NCI-H2029 treated with DMSO at 0.1 percent for 48 hours (cell line): ENCODE measurements at regions not wholly inside any gene's neighbourhood (a gene's known extent, or its start where the extent isn't known, plus 50 kb on each side); places are given as distances from the start of the nearest gene placed in this dataset.
A peak's percentile ranks its signal among the peaks of the same experiment; 100 is the strongest.

Source experiments
- DNase-seq: peaks from one replicate; lab custom pipeline; 2025; lab: John Stamatoyannopoulos, UW

- no peak for DNase-seq
These were observed 713.0 kb upstream of the MARCKS start for GRCh38 chr6:113144117-113144516.

DNA sequence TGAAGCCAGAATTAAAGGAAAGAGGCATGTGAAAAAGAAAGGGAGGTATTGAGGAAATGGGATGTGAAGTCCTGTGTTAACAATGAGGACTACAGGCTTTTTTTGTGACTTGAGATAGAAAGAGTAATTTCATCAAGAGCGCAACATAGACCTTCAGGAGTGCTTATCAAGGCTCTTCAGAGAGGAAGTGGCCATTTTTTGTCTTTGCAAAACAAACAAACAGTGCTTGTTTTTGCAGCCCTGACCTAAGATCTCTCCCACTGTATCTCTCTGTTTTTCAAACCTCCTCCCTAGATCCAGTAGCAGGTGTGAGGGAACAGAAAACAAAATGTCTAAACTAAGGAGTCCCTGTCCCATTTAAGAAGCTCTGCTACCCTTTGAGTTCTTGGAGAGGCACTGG is 710.3 kb upstream of the MARCKS start:
- peak; percentile 81 for DNase-seq

DNA sequence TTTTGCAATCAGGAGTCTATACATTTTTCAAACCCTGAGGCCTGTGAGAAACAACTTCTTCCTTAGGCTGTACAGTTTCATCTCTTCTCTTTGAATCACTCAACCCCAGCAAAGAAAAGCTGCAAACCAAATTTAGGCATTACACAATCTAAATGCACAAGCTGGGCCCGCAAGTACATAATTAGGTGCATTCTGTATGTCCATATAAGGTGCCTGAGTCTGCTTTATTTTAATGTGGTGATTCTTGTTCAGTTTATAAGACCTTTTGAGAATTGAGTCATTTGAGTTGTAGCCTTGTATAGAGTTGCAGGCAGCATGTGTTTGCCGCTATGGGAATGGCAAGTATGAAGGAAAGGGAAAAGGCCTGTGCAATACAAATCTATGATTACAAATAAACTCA is 709.6 kb upstream of the MARCKS start:
- no peak for DNase-seq

GRCh38 chr6:113148566-113148965 is 708.6 kb upstream of the MARCKS start:
- no peak for DNase-seq

GRCh38 chr6:113149511-113149910 is 707.6 kb upstream of the MARCKS start:
- no peak for DNase-seq

DNA sequence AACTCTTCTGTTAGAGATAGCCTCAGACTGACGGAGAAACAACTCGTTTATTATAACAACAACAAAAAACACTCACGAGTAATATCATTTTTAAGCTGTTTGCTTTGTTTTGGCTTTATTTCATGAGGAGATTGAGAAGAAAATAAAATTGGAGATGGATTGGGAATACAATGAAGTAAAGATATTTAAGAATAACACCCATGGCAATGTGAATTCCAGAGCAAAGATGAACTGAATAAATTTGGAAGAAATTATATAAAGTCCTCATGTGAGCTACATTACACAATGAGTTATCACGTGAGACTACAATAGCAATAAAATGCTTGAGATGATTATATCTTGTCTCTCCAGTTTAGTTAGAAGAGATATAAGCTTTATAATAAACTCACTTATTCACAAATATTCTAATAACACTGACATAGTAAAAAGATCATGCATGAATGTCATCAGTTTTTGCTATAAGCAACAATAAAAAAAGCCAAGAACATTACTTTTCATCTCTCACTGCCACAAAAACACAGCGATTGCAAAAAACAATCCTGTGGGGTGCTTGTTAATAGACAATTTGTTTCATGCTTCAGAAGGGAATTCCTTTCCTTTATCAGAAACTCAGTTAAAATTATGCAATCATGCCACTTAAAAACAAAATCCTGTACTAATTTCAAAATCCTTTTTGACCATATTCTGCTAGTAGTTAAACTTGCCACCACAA is 696.7 kb upstream of the MARCKS start:
- no peak for DNase-seq

DNA sequence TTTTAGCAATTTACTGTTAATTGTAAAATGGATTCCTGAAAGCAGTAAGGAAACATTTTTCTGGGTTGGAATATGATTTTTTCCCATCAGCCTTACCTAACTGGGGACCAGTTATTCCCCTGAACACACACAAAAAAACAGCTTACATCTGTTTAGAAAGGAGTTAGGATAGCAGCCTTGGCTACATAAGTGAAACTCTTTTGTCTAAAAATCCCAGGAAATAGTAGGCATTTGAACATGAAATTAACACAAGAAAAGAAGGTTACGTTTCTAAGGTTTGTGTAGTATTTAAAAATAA is 696.2 kb upstream of the MARCKS start:
- no peak for DNase-seq

DNA sequence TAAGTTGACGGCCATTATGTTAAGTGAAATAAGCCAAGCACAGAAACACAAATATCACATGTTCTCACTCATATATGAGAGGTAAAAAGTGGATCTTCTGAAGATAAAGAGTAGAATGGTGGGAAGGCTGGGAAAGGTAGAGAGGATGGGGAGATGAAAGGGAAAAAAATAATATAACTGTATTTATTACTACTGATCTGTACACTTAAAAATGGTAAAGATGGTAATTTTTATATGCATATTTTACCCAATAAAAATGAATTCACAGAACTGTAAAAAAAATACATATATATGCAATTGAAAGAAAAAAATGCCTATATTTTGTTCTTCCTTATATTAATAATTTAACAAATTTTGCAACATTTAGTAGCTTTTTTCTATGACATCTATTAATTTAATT is 694.4 kb upstream of the MARCKS start:
- DNase-seq, result no peak

DNA sequence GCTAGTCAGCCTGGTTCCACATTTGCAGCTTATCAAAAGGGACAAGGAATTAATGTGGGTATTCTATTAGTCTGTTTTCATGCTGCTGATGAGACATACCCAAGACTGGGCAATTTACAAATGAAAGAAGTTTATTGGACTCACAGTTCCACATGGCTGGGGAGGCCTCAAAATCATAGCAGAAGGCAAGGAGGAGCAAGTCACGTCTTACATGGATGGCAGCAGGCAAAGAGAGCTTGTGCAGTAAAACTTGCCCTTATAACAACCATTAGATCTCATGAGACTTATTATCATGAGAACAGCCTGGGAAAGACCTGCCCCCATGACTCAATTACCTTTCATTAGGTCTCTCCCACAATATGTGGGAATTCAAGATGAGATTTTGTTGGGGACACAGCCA is 689.1 kb upstream of the MARCKS start:
- no peak for DNase-seq

GRCh38 chr6:113169484-113169883 is 687.7 kb upstream of the MARCKS start:
- DNase-seq, result no peak

- no peak for DNase-seq
These were observed 686.7 kb upstream of the MARCKS start for GRCh38 chr6:113170454-113170853.

DNA sequence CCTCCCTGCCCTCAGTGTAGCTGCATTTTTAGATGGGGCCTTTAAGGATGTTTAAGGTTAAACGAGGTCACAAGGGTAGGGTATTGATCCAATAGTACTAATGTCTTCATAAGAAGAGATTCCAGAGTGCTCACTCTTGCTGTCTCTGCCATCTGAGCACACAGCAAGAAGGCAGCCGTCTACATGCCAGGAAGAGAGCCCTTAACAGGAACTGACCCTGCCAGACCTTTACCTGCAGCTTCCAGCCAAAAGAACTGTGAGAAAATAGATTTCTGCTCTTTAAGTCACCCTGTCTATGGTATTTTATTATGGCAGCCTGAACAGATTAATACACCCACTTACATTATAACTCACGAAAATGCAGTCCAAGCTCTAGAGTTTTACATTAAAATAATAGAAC is 685.3 kb upstream of the MARCKS start:
- DNase-seq, result peak; percentile 89

- peak; percentile 89 for DNase-seq
These were observed 684.6 kb upstream of the MARCKS start for GRCh38 chr6:113172531-113172966.

- DNase-seq, result no peak
These were observed 678.8 kb upstream of the MARCKS start for GRCh38 chr6:113178349-113178748.

- DNase-seq, result no peak
These were observed 676.0 kb upstream of the MARCKS start for GRCh38 chr6:113181164-113181563.

- DNase-seq, result peak; percentile 95
These were observed 674.6 kb upstream of the MARCKS start for GRCh38 chr6:113182370-113183141.

- no peak for DNase-seq
These were observed 672.9 kb upstream of the MARCKS start for GRCh38 chr6:113184291-113184690.

GRCh38 chr6:113184736-113185135 is 672.4 kb upstream of the MARCKS start:
- DNase-seq, result no peak

- DNase-seq, result no peak
These were observed 671.8 kb upstream of the MARCKS start for GRCh38 chr6:113185299-113185698.

DNA sequence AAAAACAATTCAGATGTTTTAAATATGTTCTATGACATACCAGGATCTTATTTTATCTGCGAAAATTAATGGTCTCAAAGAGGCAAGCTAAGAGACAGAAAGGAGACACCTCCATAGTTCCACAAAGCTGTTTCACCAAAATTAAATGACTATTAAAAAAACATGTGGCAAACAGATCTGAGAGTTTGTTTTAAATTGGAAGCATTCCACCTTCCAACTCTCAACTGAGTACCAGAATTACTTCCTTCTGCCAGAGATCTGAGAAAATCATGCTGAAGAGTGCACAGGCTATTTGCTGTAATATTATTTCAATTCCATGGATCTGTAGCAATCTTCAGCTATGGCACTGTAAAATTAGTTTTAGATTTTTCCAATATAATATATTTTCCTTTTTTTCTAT is 669.5 kb upstream of the MARCKS start:
- DNase-seq, result no peak

GRCh38 chr6:113188962-113189361 is 668.2 kb upstream of the MARCKS start:
- DNase-seq, result no peak

- DNase-seq, result no peak
These were observed 667.0 kb upstream of the MARCKS start for GRCh38 chr6:113190170-113190569.

DNA sequence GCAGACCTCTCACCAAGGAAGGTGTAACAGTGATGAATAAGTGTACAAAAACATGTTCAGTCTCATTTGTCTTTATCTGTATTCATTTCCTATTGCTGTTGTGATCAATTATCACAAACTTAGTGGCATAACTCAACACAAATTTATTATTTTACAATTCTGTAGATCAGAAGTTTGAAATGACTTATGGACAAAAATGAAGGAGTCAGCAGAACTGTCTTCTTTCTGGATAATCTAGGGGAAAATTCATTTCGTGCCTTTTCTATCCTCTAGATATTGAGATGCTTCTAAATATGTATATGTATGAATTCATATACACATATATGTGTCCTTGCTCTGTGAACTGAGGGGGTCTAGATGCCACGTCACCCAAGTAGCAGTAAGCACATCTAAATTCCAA is 663.1 kb upstream of the MARCKS start:
- DNase-seq, result no peak
